Neural progenitor cell (in vitro differentiated cells): ENCODE measurements at regions not wholly inside any gene's neighbourhood (a gene's known extent, or its start where the extent isn't known, plus 50 kb on each side); places are given as distances from the start of the nearest gene placed in this dataset.

Source experiments
- DNase-seq: peaks from one replicate; pipeline ENCODE4 v3.0.0-alpha.2; 2016; ENCODE audit warnings: low spot score
- H2AFZ ChIP-seq: fragments of 200-600 bp; sonication (generic); replicated peaks from 2 replicates; pipeline ENCODE4 v1.6.1; 2016; ENCODE audit warnings: antibody characterized with exemption
- H3F3A ChIP-seq: fragments of 200-600 bp; sonication (generic); 2 replicates; pipeline ENCODE4 v1.6.1; 2016; ENCODE audit warnings: antibody characterized with exemption, low read depth
- H3K27ac ChIP-seq: fragments of 200-600 bp; sonication (generic); 2 replicates; pipeline ENCODE4 v1.5.1; 2016; ENCODE audit warnings: mild to moderate bottlenecking
- H3K27me3 ChIP-seq: fragments of 200-600 bp; sonication (generic); 2 replicates; pipeline ENCODE4 v1.6.1; 2016; ENCODE audit warnings: mild to moderate bottlenecking, moderate library complexity
- H3K36me3 ChIP-seq: fragments of 200-600 bp; sonication (generic); 2 replicates; pipeline ENCODE4 v1.5.1; 2016
- H3K4me1 ChIP-seq: fragments of 200-600 bp; sonication (generic); 2 replicates; pipeline ENCODE4 v1.6.1; 2016; ENCODE audit warnings: mixed run types
- H3K4me2 ChIP-seq: fragments of 200-600 bp; sonication (generic); 2 replicates; pipeline ENCODE4 v1.6.1; 2016
- H3K4me3 ChIP-seq: fragments of 200-600 bp; sonication (generic); 2 replicates; pipeline ENCODE4 v1.5.1; 2016
- H3K79me2 ChIP-seq: fragments of 200-600 bp; sonication (generic); 2 replicates; pipeline ENCODE4 v1.6.1; 2016; ENCODE audit warnings: low read depth
- H3K9ac ChIP-seq: fragments of 200-600 bp; sonication (generic); 2 replicates; pipeline ENCODE4 v1.6.1; 2016
- H3K9me3 ChIP-seq: fragments of 200-600 bp; sonication (generic); 2 replicates; pipeline ENCODE4 v1.5.1; 2016; ENCODE audit warnings: low read depth
- H4K20me1 ChIP-seq: fragments of 200-600 bp; sonication (generic); 2 replicates; pipeline ENCODE4 v1.6.1; 2016; ENCODE audit warnings: low read depth
- H3K27ac Mint-ChIP-seq: 3 replicates; pipeline ENCODE4 v1.8.0; 2021; ENCODE audit warnings: mixed read lengths
- H3K27me3 Mint-ChIP-seq: 2 replicates; pipeline ENCODE4 v1.8.0; 2022; ENCODE audit warnings: low read depth, mild to moderate bottlenecking, inconsistent platforms, moderate library complexity, mixed read lengths; ENCODE audit not compliant: insufficient read depth
- H3K36me3 Mint-ChIP-seq: 3 replicates; pipeline ENCODE4 v1.8.0; 2021; ENCODE audit warnings: mixed read lengths
- H3K4me1 Mint-ChIP-seq: 3 replicates; pipeline ENCODE4 v1.8.0; 2021; ENCODE audit warnings: mixed read lengths
- H3K4me3 Mint-ChIP-seq: 3 replicates; pipeline ENCODE4 v1.8.0; 2021; ENCODE audit warnings: mild to moderate bottlenecking, moderate library complexity, mixed read lengths
- H3K9me3 Mint-ChIP-seq: 3 replicates; pipeline ENCODE4 v1.8.0; 2020; ENCODE audit warnings: mixed read lengths
- CTCF ChIP-seq: fragments of 200-600 bp; sonication (generic); IDR thresholded peaks from 2 replicates; pipeline ENCODE4 v1.5.1; 2017; ENCODE audit warnings: antibody characterized with exemption, mild to moderate bottlenecking
- EZH2 ChIP-seq: fragments of 200-600 bp; sonication (generic); IDR thresholded peaks from 2 replicates; pipeline ENCODE4 v1.6.1; 2017; ENCODE audit warnings: antibody characterized with exemption, mild to moderate bottlenecking, moderate library complexity
- EZH2phosphoT487 ChIP-seq: fragments of 200-600 bp; sonication (generic); IDR thresholded peaks from 2 replicates; pipeline ENCODE4 v1.6.1; 2017; ENCODE audit warnings: antibody characterized with exemption

- no peak overlapping the region for H3K9ac ChIP-seq
- Mint-ChIP-seq H3K4me1 (no peaks in the 10 kb centered on the region), H3K9me3 (peaks cover 5% of the 10 kb centered on the region), H3K36me3 (peaks cover 5% of the 10 kb centered on the region), H3K4me3 (no peak overlapping the region), H3K27me3 (peaks cover 4% of the 10 kb centered on the region), H3K27ac (no peak overlapping the region)
- H4K20me1 ChIP-seq: no peaks in the 10 kb centered on the region
- H3K36me3 ChIP-seq: no peaks in the 10 kb centered on the region
- H3K4me1 ChIP-seq: no peaks in the 10 kb centered on the region
- no peak for TF ChIP-seq EZH2
- TF ChIP-seq EZH2phosphoT487: no peak
- no peak for TF ChIP-seq CTCF
- H3K9me3 ChIP-seq: no peaks in the 10 kb centered on the region
- no peaks in the 10 kb centered on the region for H3F3A ChIP-seq
- no peak for DNase-seq
- no peaks in the 10 kb centered on the region for H3K27me3 ChIP-seq
- no peaks in the 10 kb centered on the region for H3K79me2 ChIP-seq
- H3K4me2 ChIP-seq: no peak overlapping the region
- H3K27ac ChIP-seq: no peak overlapping the region
- no peak overlapping the region for H3K4me3 ChIP-seq
- H2AFZ ChIP-seq: no peak overlapping the region
These were observed 877.1 kb upstream of the CDH8 start for GRCh38 chr16:62913333-62913732.

GRCh38 chr16:62909597-62909996 is 873.4 kb upstream of the CDH8 start:
- DNase-seq: no peak
- TF ChIP-seq EZH2: no peak
- no peak for TF ChIP-seq CTCF
- TF ChIP-seq EZH2phosphoT487: no peak
- H3K27ac Mint-ChIP-seq: no peak overlapping the region
- no peak overlapping the region for H3K4me3 Mint-ChIP-seq
- Histone ChIP-seq H3K4me3 (no peak overlapping the region), H4K20me1 (no peaks in the 10 kb centered on the region), H2AFZ (no peak overlapping the region), H3K4me1 (no peaks in the 10 kb centered on the region), H3K27ac (no peak overlapping the region), H3K79me2 (no peaks in the 10 kb centered on the region), H3K9ac (no peak overlapping the region), H3K27me3 (no peaks in the 10 kb centered on the region), H3K36me3 (no peaks in the 10 kb centered on the region), H3K4me2 (no peak overlapping the region), H3F3A (no peaks in the 10 kb centered on the region), H3K9me3 (no peaks in the 10 kb centered on the region)
- no peaks in the 10 kb centered on the region for H3K4me1 Mint-ChIP-seq
- H3K36me3 Mint-ChIP-seq: peaks cover 5% of the 10 kb centered on the region
- peaks cover 4% of the 10 kb centered on the region for H3K27me3 Mint-ChIP-seq
- H3K9me3 Mint-ChIP-seq: peaks cover 5% of the 10 kb centered on the region

- no peaks in the 10 kb centered on the region for H3K9me3 ChIP-seq
- no peaks in the 10 kb centered on the region for H3K27me3 ChIP-seq
- no peak overlapping the region for H2AFZ ChIP-seq
- H3K36me3 ChIP-seq: no peaks in the 10 kb centered on the region
- no peak overlapping the region for H3K27ac ChIP-seq
- Mint-ChIP-seq H3K36me3 (peaks cover 5% of the 10 kb centered on the region), H3K4me1 (no peaks in the 10 kb centered on the region), H3K4me3 (no peak overlapping the region), H3K27me3 (peaks cover 4% of the 10 kb centered on the region), H3K27ac (no peak overlapping the region), H3K9me3 (peaks cover 5% of the 10 kb centered on the region)
- no peak overlapping the region for H3K4me3 ChIP-seq
- DNase-seq: no peak
- H3F3A ChIP-seq: no peaks in the 10 kb centered on the region
- TF ChIP-seq EZH2 (no peak), CTCF (no peak), EZH2phosphoT487 (no peak)
- no peaks in the 10 kb centered on the region for H4K20me1 ChIP-seq
- H3K9ac ChIP-seq: no peak overlapping the region
- H3K4me1 ChIP-seq: no peaks in the 10 kb centered on the region
- H3K4me2 ChIP-seq: no peak overlapping the region
- no peaks in the 10 kb centered on the region for H3K79me2 ChIP-seq
These were observed 871.3 kb upstream of the CDH8 start for GRCh38 chr16:62907562-62907961.
